IMR-90 (cell line): ENCODE measurements at regions not wholly inside any gene's neighbourhood (a gene's known extent, or its start where the extent isn't known, plus 50 kb on each side); places are given as distances from the start of the nearest gene placed in this dataset.

Experiments
- ATAC-seq: fragments of 200-7000 bp; cut with Tn5 transposase; 2 replicates; pipeline ENCODE4 v1.9.1; 2020; ENCODE audit warnings: low read depth, mild to moderate bottlenecking, moderate library complexity
- BruUV-seq: library from RNA; stranded (reverse); fragments of 400-500 nt; replicated peaks from 2 replicates; lab custom pipeline; 2021; lab: Mats Ljungman, UMichigan
- CTCF ChIA-PET: fragments of 300-600 bp; formaldehyde crosslinking; extraction: SDS; loops from one replicate; lab custom pipeline; 2021; ENCODE audit warnings: antibody characterized with exemption; lab: Yijun Ruan, JAX
- POLR2A ChIA-PET: fragments of 300-600 bp; sonication (Branson Sonifier 250); formaldehyde crosslinking; loops from one replicate; lab custom pipeline; 2022; ENCODE audit warnings: antibody characterized with exemption; ENCODE audit not compliant: unreplicated experiment; lab: Charles Lee
- DNase-seq: peaks from one replicate; pipeline ENCODE4 v3.0.0; 2013
- H2AFZ ChIP-seq: replicated peaks from 2 replicates; pipeline ENCODE3; 2013; ENCODE audit warnings: low read length, mild to moderate bottlenecking; ENCODE audit not compliant: poor library complexity
- H2AK5ac ChIP-seq: 2 replicates; pipeline ENCODE4 v1.6.1; 2013; ENCODE audit warnings: low read depth, low read length, inconsistent platforms
- H2AK9ac ChIP-seq: replicated peaks from 2 replicates; pipeline ENCODE3; 2013; ENCODE audit warnings: mild to moderate bottlenecking, low read depth, low read length, moderate library complexity; ENCODE audit not compliant: poor library complexity
- H2BK120ac ChIP-seq: 2 replicates; pipeline ENCODE4 v1.6.1; 2013; ENCODE audit warnings: low read depth, low read length, inconsistent platforms
- H2BK15ac ChIP-seq: 3 replicates; pipeline ENCODE4 v1.6.1; 2013; ENCODE audit warnings: low read depth, low read length, inconsistent platforms
- H2BK20ac ChIP-seq: 2 replicates; pipeline ENCODE4 v1.6.1; 2013; ENCODE audit warnings: low read depth, mild to moderate bottlenecking, inconsistent platforms, low read length, moderate library complexity
- H2BK5ac ChIP-seq: 2 replicates; pipeline ENCODE4 v1.6.1; 2013; ENCODE audit warnings: mild to moderate bottlenecking, low read depth, low read length, inconsistent platforms; ENCODE audit not compliant: poor library complexity, severe bottlenecking
- H3K14ac ChIP-seq: replicated peaks from 2 replicates; pipeline ENCODE4 v1.6.1; 2013; ENCODE audit warnings: low read depth, low read length, inconsistent platforms
- H3K18ac ChIP-seq: 2 replicates; pipeline ENCODE4 v1.6.1; 2013; ENCODE audit warnings: low read depth, low read length, control low read depth
- H3K23ac ChIP-seq: 2 replicates; pipeline ENCODE4 v1.6.1; 2013; ENCODE audit warnings: low read depth, low read length, inconsistent platforms
- H3K27ac ChIP-seq: 2 replicates; pipeline ENCODE4 v1.5.1; 2013; ENCODE audit warnings: mild to moderate bottlenecking, control low read depth, low read length; ENCODE audit not compliant: insufficient read depth
- H3K27me3 ChIP-seq: 2 replicates; pipeline ENCODE4 v1.6.1; 2013; ENCODE audit warnings: low read length; ENCODE audit not compliant: control insufficient read depth, insufficient read depth
- H3K36me3 ChIP-seq: 2 replicates; pipeline ENCODE4 v1.6.1; 2013; ENCODE audit warnings: low read length, mixed read lengths; ENCODE audit not compliant: control insufficient read depth, insufficient read depth
- H3K4ac ChIP-seq: 2 replicates; pipeline ENCODE4 v1.6.1; 2013; ENCODE audit warnings: low read depth, low read length, inconsistent platforms
- H3K4me1 ChIP-seq: 2 replicates; pipeline ENCODE4 v1.6.1; 2013; ENCODE audit warnings: low read length, mixed read lengths; ENCODE audit not compliant: control insufficient read depth, insufficient read depth
- H3K4me2 ChIP-seq: 2 replicates; pipeline ENCODE4 v1.6.1; 2013; ENCODE audit warnings: low read depth, mild to moderate bottlenecking, control low read depth, low read length, moderate library complexity
- H3K4me3 ChIP-seq: 2 replicates; pipeline ENCODE4 v1.5.1; 2013; ENCODE audit warnings: low read depth, mild to moderate bottlenecking, control low read depth, low read length, moderate library complexity; ENCODE audit not compliant: insufficient read depth
- H3K56ac ChIP-seq: 2 replicates; pipeline ENCODE4 v1.6.1; 2013; ENCODE audit warnings: low read length, inconsistent platforms; ENCODE audit not compliant: insufficient read depth; ENCODE audit errors: extremely low read depth
- H3K79me1 ChIP-seq, 2 experiments: 2 replicates each; pipeline ENCODE4 v1.6.1; 2013; ENCODE audit warnings: low read length in 2 of 2, inconsistent platforms in 1 of 2, low read depth in 1 of 2
- H3K9ac ChIP-seq: 2 replicates; pipeline ENCODE4 v1.6.1; 2013; ENCODE audit warnings: low read depth, low read length, control low read depth
- H3K9me1 ChIP-seq: 2 replicates; pipeline ENCODE4 v1.6.1; 2013; ENCODE audit warnings: low read length, inconsistent platforms; ENCODE audit not compliant: insufficient read depth
- H3K9me3 ChIP-seq: 2 replicates; pipeline ENCODE4 v1.6.1; 2013; ENCODE audit warnings: low read length; ENCODE audit not compliant: control insufficient read depth, insufficient read depth
- H4K20me1 ChIP-seq: 2 replicates; pipeline ENCODE4 v1.6.1; 2013; ENCODE audit warnings: low read length, inconsistent platforms; ENCODE audit not compliant: insufficient read depth
- H4K5ac ChIP-seq: 2 replicates; pipeline ENCODE4 v1.6.1; 2013; ENCODE audit warnings: mild to moderate bottlenecking, low read depth, low read length, control low read depth
- H4K8ac ChIP-seq, 2 experiments: 2 replicates each; pipeline ENCODE4 v1.6.1; 2013; ENCODE audit warnings: low read depth in 2 of 2, low read length in 2 of 2, control low read depth in 1 of 2, inconsistent platforms in 1 of 2
- H4K91ac ChIP-seq: 2 replicates; pipeline ENCODE4 v1.6.1; 2013; ENCODE audit warnings: low read depth, low read length, inconsistent platforms; ENCODE audit not compliant: insufficient read depth
- BHLHE40 ChIP-seq: fragments of 150-350 bp; IDR thresholded peaks from 2 replicates; pipeline ENCODE4 v1.6.1; 2016; ENCODE audit warnings: mild to moderate bottlenecking, low read depth, low read length
- CEBPB ChIP-seq: IDR thresholded peaks from 2 replicates; pipeline ENCODE4 v1.6.1; 2012; ENCODE audit warnings: low read depth, low read length, improper control_type of control experiment
- CHD1 ChIP-seq: IDR thresholded peaks from 2 replicates; pipeline ENCODE4 v1.6.1; 2012; ENCODE audit warnings: low read depth, low read length, improper control_type of control experiment
- FOS ChIP-seq: fragments of 150-350 bp; IDR thresholded peaks from 2 replicates; pipeline ENCODE4 v1.6.1; 2016; ENCODE audit warnings: low read depth, low read length
- MAFK ChIP-seq: IDR thresholded peaks from 2 replicates; pipeline ENCODE4 v1.6.1; 2012; ENCODE audit warnings: low read depth, low read length, improper control_type of control experiment
- MAZ ChIP-seq: IDR thresholded peaks from 2 replicates; pipeline ENCODE4 v1.6.1; 2012; ENCODE audit warnings: low read depth, mild to moderate bottlenecking, low read length, improper control_type of control experiment, moderate library complexity, borderline replicate concordance
- MXI1 ChIP-seq: IDR thresholded peaks from 2 replicates; pipeline ENCODE4 v1.6.1; 2012; ENCODE audit warnings: low read depth, mild to moderate bottlenecking, low read length, moderate library complexity, borderline replicate concordance
- NFE2L2 ChIP-seq: fragments of 150-350 bp; IDR thresholded peaks from 2 replicates; pipeline ENCODE4 v1.6.1; 2016; ENCODE audit warnings: low read depth, mild to moderate bottlenecking, low read length
- RAD21 ChIP-seq: IDR thresholded peaks from 2 replicates; pipeline ENCODE4 v1.6.1; 2012; ENCODE audit warnings: low read length, improper control_type of control experiment
- RFX5 ChIP-seq: IDR thresholded peaks from 2 replicates; pipeline ENCODE4 v1.8.0; 2012; ENCODE audit warnings: low read depth, mild to moderate bottlenecking, low read length, moderate library complexity
- SMC3 ChIP-seq: fragments of 150-350 bp; IDR thresholded peaks from 2 replicates; pipeline ENCODE4 v1.6.1; 2016; ENCODE audit warnings: low read depth, mild to moderate bottlenecking, antibody characterized with exemption, low read length, moderate library complexity
- USF2 ChIP-seq: fragments of 150-350 bp; IDR thresholded peaks from 2 replicates; pipeline ENCODE4 v1.6.1; 2017; ENCODE audit warnings: mild to moderate bottlenecking, antibody characterized with exemption, low read length, low read depth
- WGBS, 2 experiments: methylation state at CpG; one replicate each; pipeline versions ENCODE4 v1.1.5 to v1.1.7; 2013; ENCODE audit warnings: missing lambda C conversion rate in 2 of 2; ENCODE audit not compliant: insufficient read length in 1 of 2; ENCODE audit errors: extremely low coverage in 2 of 2; 5-methylcytosine and 5-hydroxymethylcytosine counted together
- dilution Hi-C: fragments of 300-500 bp; cut with HindIII; formaldehyde crosslinking; loops from one replicate; pipeline ENCODE4 v1.14.3; 2018; ENCODE audit warnings: low sequenced_read_pairs; ENCODE audit not compliant: unreplicated experiment
- in situ Hi-C: fragments of 300-500 bp; cut with MboI; formaldehyde crosslinking; loops from 3 replicates; pipeline ENCODE4 v1.14.3; 2019; ENCODE audit warnings: low sequenced_read_pairs, inconsistent platforms, mixed read lengths
- intact Hi-C: fragments of 100-400 bp; cut with micrococcal nuclease; formaldehyde crosslinking; loops from 2 replicates; pipeline ENCODE4 v1.10.0; 2022

GRCh38 chr7:131188367-131189339, 139.0 kb upstream of the MKLN1 start:
- H3K18ac ChIP-seq, result peak overlapping the region; percentile 55; the same call in 1 of the 2 replicates
- H3K23ac ChIP-seq, result peak overlapping the region; percentile 30
- TF ChIP-seq RAD21, result no peak; the same call in 1 of the 2 replicates
- peak; percentile 10; the same call in 1 of the 2 replicates for TF ChIP-seq SMC3
- TF ChIP-seq MAFK, result no peak
- TF ChIP-seq MAZ, result peak; percentile 41; the same call in 1 of the 2 replicates
- no peak for TF ChIP-seq CHD1
- TF ChIP-seq FOS, result peak; percentile 90
- TF ChIP-seq NFE2L2, result peak; percentile 61
- peak; percentile 64 for TF ChIP-seq USF2
- TF ChIP-seq BHLHE40, result peak; percentile 39; the same call in 1 of the 2 replicates
- TF ChIP-seq RFX5, result no peak
- no peak for TF ChIP-seq MXI1
- TF ChIP-seq CEBPB, result 0 out of 2 replicates have a peak, but pooled peaks have one; percentile 21
- peak overlapping the region; percentile 26 for H3K14ac ChIP-seq
- peak overlapping the region; percentile 9; the same call in 1 of the 2 replicates for H4K5ac ChIP-seq
- H3K79me1 ChIP-seq, result no peaks in the 10 kb centered on the region
- H4K8ac ChIP-seq, result peak overlapping the region; percentile 7 to 22; a peak in 2 of 4 replicates
- H2BK120ac ChIP-seq, result peak overlapping the region; percentile 73
- H2BK15ac ChIP-seq, result peak overlapping the region; percentile 6; the same call in 1 of the 3 replicates
- POLR2A ChIA-PET, result interaction anchor here (0.8 kb wide), 1 partner anchor 572 kb away, joined by 3 read pairs; no protein-coding TSS in a partner anchor
- H4K91ac ChIP-seq, result peak overlapping the region; percentile 71
- H3K4ac ChIP-seq, result peak overlapping the region; percentile 70
- H2AK9ac ChIP-seq, result peak overlapping the region; percentile 59
- H3K27me3 ChIP-seq, result no peaks in the 10 kb centered on the region
- H4K20me1 ChIP-seq, result no peaks in the 10 kb centered on the region
- in situ Hi-C loops (no loop called here), intact Hi-C loops (no loop called here), dilution Hi-C loops (no loop called here)
- no peaks in the 10 kb centered on the region for H3K36me3 ChIP-seq
- H2AFZ ChIP-seq, result peak overlapping the region; percentile 21
- H3K4me2 ChIP-seq, result peak overlapping the region; percentile 26; the same call in 1 of the 2 replicates
- peak; percentile 98 for DNase-seq
- H2BK5ac ChIP-seq, result peak overlapping the region; percentile 95
- CTCF ChIA-PET, result interaction anchor here (0.6 kb wide), 1 partner anchor 69 kb away, joined by 3 read pairs; no protein-coding TSS in a partner anchor
- BruUV-seq, result no TSS peak
- peak overlapping the region; percentile 27 for H3K27ac ChIP-seq
- peaks cover 1% of the 10 kb centered on the region; the same call in 1 of the 2 replicates for H3K9me3 ChIP-seq
- H3K4me3 ChIP-seq, result no peak overlapping the region
- H3K56ac ChIP-seq, result peak overlapping the region; percentile 14; the same call in 1 of the 2 replicates
- peaks cover 3% of the 10 kb centered on the region; the same call in 1 of the 2 replicates for H3K9me1 ChIP-seq
- peak overlapping the region; percentile 72 for H2BK20ac ChIP-seq
- no peak overlapping the region for H3K9ac ChIP-seq
- H2AK5ac ChIP-seq, result peak overlapping the region; percentile 54; the same call in 1 of the 2 replicates
- peak; percentile 85 for ATAC-seq
- 100% methylated on average over 1 of the region's 8 CpGs; no CpG with 5 or more reads in 1 of the 2 experiments for WGBS, 2 experiments
- 0 out of 2 replicates have a peak, but pooled peaks cover 3% of the 10 kb centered on the region for H3K4me1 ChIP-seq
